HEK293 (cell line): ENCODE measurements at regions not wholly inside any gene's neighbourhood (a gene's known extent, or its start where the extent isn't known, plus 50 kb on each side); places are given as distances from the start of the nearest gene placed in this dataset.

ENCODE experiments used
- BCL11A ChIP-seq: fragments of 450-650 bp; formaldehyde crosslinking; IDR thresholded peaks from 2 replicates; pipeline ENCODE4 v1.5.1; 2016; ENCODE audit warnings: low read depth, missing biosample characterization, missing genetic modification characterization
- GFI1B ChIP-seq: fragments of 450-650 bp; formaldehyde crosslinking; IDR thresholded peaks from 2 replicates; pipeline ENCODE4 v1.5.1; 2016; ENCODE audit warnings: missing biosample characterization, missing genetic modification characterization
- HOXA7 ChIP-seq: sonication (generic); formaldehyde crosslinking; IDR thresholded peaks from 2 replicates; pipeline ENCODE4 v1.8.1; 2022; ENCODE audit warnings: missing genetic modification reagents, borderline replicate concordance
- MEIS1 ChIP-seq: sonication (generic); formaldehyde crosslinking; IDR thresholded peaks from 2 replicates; pipeline ENCODE4 v1.8.1; 2022; ENCODE audit warnings: missing genetic modification reagents, mild to moderate bottlenecking, borderline replicate concordance
- ZBTB10 ChIP-seq: fragments of 450-650 bp; formaldehyde crosslinking; IDR thresholded peaks from 2 replicates; pipeline ENCODE4 v1.5.1; 2016; ENCODE audit warnings: missing biosample characterization, missing genetic modification characterization
- ZNF214 ChIP-seq: fragments of 450-650 bp; formaldehyde crosslinking; IDR thresholded peaks from 2 replicates; pipeline ENCODE4 v1.5.1; 2017; ENCODE audit warnings: missing biosample characterization, mild to moderate bottlenecking, missing genetic modification characterization, borderline replicate concordance
- ZNF274 ChIP-seq, 2 experiments: fragments of 200-500 bp in 1 of 2; fragments of 450-650 bp in 1 of 2; sonication (Bioruptor generic) in 1 of 2; formaldehyde crosslinking in 1 of 2; IDR thresholded peaks; 2 replicates each; pipeline versions ENCODE4 v1.5.1 to v1.6.1; 2014 to 2016; ENCODE audit warnings: borderline replicate concordance in 1 of 2, inconsistent platforms in 1 of 2, low read length in 1 of 2, missing biosample characterization in 1 of 2, missing genetic modification characterization in 1 of 2
- ZNF510 ChIP-seq: fragments of 450-650 bp; formaldehyde crosslinking; IDR thresholded peaks from 2 replicates; pipeline ENCODE4 v1.5.1; 2018; ENCODE audit warnings: mild to moderate bottlenecking, missing genetic modification characterization, missing biosample characterization; ENCODE audit not compliant: insufficient replicate concordance
- ZNF621 ChIP-seq: fragments of 450-650 bp; formaldehyde crosslinking; IDR thresholded peaks from 2 replicates; pipeline ENCODE4 v1.5.1; 2017; ENCODE audit warnings: missing biosample characterization, missing genetic modification characterization
- TF ChIP-seq, protein P1 (sequence below): fragments of 450-650 bp; formaldehyde crosslinking; IDR thresholded peaks from 2 replicates; pipeline ENCODE4 v1.5.1; 2016; ENCODE audit warnings: missing biosample characterization, missing genetic modification characterization
- TF ChIP-seq, protein P2 (sequence below): fragments of 450-650 bp; formaldehyde crosslinking; IDR thresholded peaks from 2 replicates; pipeline ENCODE4 v1.5.1; 2017; ENCODE audit warnings: missing biosample characterization, mild to moderate bottlenecking, missing genetic modification characterization, moderate library complexity
- TF ChIP-seq, protein P3 (sequence below): fragments of 450-650 bp; formaldehyde crosslinking; IDR thresholded peaks from 2 replicates; pipeline ENCODE4 v1.5.1; 2016; ENCODE audit warnings: missing biosample characterization, missing genetic modification characterization

GRCh38 chr9:117485176-117485575, 70.3 kb upstream of the ASTN2 start:
- no peak for TF ChIP-seq HOXA7 (CRISPR knock-in tag)
- TF ChIP-seq, protein P1, sequence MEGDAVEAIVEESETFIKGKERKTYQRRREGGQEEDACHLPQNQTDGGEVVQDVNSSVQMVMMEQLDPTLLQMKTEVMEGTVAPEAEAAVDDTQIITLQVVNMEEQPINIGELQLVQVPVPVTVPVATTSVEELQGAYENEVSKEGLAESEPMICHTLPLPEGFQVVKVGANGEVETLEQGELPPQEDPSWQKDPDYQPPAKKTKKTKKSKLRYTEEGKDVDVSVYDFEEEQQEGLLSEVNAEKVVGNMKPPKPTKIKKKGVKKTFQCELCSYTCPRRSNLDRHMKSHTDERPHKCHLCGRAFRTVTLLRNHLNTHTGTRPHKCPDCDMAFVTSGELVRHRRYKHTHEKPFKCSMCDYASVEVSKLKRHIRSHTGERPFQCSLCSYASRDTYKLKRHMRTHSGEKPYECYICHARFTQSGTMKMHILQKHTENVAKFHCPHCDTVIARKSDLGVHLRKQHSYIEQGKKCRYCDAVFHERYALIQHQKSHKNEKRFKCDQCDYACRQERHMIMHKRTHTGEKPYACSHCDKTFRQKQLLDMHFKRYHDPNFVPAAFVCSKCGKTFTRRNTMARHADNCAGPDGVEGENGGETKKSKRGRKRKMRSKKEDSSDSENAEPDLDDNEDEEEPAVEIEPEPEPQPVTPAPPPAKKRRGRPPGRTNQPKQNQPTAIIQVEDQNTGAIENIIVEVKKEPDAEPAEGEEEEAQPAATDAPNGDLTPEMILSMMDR (tag by site-specific recombination), result no peak
- TF ChIP-seq ZBTB10 (tag by site-specific recombination), result no peak
- no peak for TF ChIP-seq ZNF621 (tag by site-specific recombination)
- TF ChIP-seq BCL11A (tag by site-specific recombination), result no peak
- TF ChIP-seq GFI1B (tag by site-specific recombination), result no peak
- TF ChIP-seq MEIS1 (CRISPR knock-in tag), result no peak
- no peak for TF ChIP-seq ZNF274 (IDR thresholded peaks at IDR 0.05; ENCODE audit: low read length)
- no peak for TF ChIP-seq ZNF274 (tag by site-specific recombination; IDR thresholded peaks at IDR 0.05; ENCODE audit: borderline replicate concordance)
- TF ChIP-seq, protein P2, sequence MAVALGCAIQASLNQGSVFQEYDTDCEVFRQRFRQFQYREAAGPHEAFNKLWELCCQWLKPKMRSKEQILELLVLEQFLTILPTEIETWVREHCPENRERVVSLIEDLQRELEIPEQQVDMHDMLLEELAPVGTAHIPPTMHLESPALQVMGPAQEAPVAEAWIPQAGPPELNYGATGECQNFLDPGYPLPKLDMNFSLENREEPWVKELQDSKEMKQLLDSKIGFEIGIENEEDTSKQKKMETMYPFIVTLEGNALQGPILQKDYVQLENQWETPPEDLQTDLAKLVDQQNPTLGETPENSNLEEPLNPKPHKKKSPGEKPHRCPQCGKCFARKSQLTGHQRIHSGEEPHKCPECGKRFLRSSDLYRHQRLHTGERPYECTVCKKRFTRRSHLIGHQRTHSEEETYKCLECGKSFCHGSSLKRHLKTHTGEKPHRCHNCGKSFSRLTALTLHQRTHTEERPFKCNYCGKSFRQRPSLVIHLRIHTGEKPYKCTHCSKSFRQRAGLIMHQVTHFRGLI (tag by site-specific recombination), result no peak
- TF ChIP-seq, protein P3, sequence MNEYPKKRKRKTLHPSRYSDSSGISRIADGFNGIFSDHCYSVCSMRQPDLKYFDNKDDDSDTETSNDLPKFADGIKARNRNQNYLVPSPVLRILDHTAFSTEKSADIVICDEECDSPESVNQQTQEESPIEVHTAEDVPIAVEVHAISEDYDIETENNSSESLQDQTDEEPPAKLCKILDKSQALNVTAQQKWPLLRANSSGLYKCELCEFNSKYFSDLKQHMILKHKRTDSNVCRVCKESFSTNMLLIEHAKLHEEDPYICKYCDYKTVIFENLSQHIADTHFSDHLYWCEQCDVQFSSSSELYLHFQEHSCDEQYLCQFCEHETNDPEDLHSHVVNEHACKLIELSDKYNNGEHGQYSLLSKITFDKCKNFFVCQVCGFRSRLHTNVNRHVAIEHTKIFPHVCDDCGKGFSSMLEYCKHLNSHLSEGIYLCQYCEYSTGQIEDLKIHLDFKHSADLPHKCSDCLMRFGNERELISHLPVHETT (tag by site-specific recombination), result no peak
- TF ChIP-seq ZNF510 (tag by site-specific recombination), result no peak
- TF ChIP-seq ZNF214, result no peak
